Sigmoid colon (tissue), 4 donors: ENCODE measurements at regions not wholly inside any gene's neighbourhood (a gene's known extent, or its start where the extent isn't known, plus 50 kb on each side); places are given as distances from the start of the nearest gene placed in this dataset.

Experiments
- CTCF ChIP-seq, 4 experiments: fragments of 450-650 bp in 3 of 4; fragments of 200-600 bp in 1 of 4; IDR thresholded peaks; one replicate each; pipeline ENCODE4 v1.5.1; 2016 to 2019; ENCODE audit warnings: antibody characterized with exemption in 4 of 4, mild to moderate bottlenecking in 3 of 4, moderate library complexity in 2 of 4
- EP300 ChIP-seq, 4 donors: sonication (generic); formaldehyde crosslinking; IDR thresholded peaks; one replicate each; pipeline ENCODE4 v1.6.1; 2017; ENCODE audit warnings: antibody characterized with exemption in 4 of 4
- POLR2AphosphoS5 ChIP-seq, 4 donors: sonication (generic); formaldehyde crosslinking; IDR thresholded peaks; one replicate each; pipeline ENCODE4 v1.6.1; 2017; ENCODE audit warnings: antibody characterized with exemption in 4 of 4

GRCh38 chr5:63111891-63112290 lies 533.3 kb downstream of the LRRC70 start:
- no peak for TF ChIP-seq POLR2AphosphoS5 (IDR thresholded peaks at IDR 0.05)
- no peak for TF ChIP-seq EP300 (IDR thresholded peaks at IDR 0.05)
- TF ChIP-seq CTCF (IDR thresholded peaks at IDR 0.05): no peak
